Panc1 (cell line): ENCODE measurements at regions not wholly inside any gene's neighbourhood (a gene's known extent, or its start where the extent isn't known, plus 50 kb on each side); places are given as distances from the start of the nearest gene placed in this dataset.

Experiments
- POLR2AphosphoS5 ChIP-seq: IDR thresholded peaks from 2 replicates; pipeline ENCODE4 v1.6.1; 2012; ENCODE audit warnings: mild to moderate bottlenecking, low read depth, low read length, moderate library complexity
- SIN3A ChIP-seq: IDR thresholded peaks from 2 replicates; pipeline ENCODE4 v1.6.1; 2012; ENCODE audit warnings: low read depth, mild to moderate bottlenecking, low read length, moderate library complexity, borderline replicate concordance; ENCODE audit not compliant: insufficient read depth
- TF ChIP-seq, protein P1 (sequence below): fragments of 450-650 bp; IDR thresholded peaks from 2 replicates; pipeline ENCODE4 v1.5.1; 2017; ENCODE audit warnings: mild to moderate bottlenecking
- TF ChIP-seq, protein P2 (sequence below), 2 experiments: IDR thresholded peaks; 2 replicates each; pipeline ENCODE4 v1.6.1; 2011 to 2012; ENCODE audit warnings: low read depth in 2 of 2, control low read depth in 1 of 2, low read length in 1 of 2, mild to moderate bottlenecking in 1 of 2, moderate library complexity in 1 of 2; ENCODE audit not compliant: insufficient read depth in 1 of 2

DNA sequence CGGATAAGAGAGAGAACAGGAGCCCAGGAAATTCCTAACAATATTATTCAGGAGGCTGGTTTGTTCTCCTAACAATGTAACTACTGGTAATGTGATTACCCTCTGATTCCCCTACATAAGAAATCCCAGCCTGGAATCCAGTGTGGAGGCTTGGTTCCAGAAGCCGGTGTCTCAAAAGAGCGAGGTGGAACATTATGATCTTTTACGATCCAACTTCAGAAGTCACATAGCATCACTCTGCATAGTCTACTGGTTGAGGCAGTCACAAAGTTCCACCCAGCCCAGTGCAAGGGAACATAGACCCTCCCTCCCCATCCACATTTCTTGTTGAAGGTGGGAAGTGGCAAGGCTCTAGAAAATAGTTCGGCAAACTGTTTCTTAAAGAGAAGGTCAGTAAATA lies 81.6 kb upstream of the GALNT15 start:
- TF ChIP-seq POLR2AphosphoS5 (no peak), SIN3A (no peak)
- TF ChIP-seq, protein P1, sequence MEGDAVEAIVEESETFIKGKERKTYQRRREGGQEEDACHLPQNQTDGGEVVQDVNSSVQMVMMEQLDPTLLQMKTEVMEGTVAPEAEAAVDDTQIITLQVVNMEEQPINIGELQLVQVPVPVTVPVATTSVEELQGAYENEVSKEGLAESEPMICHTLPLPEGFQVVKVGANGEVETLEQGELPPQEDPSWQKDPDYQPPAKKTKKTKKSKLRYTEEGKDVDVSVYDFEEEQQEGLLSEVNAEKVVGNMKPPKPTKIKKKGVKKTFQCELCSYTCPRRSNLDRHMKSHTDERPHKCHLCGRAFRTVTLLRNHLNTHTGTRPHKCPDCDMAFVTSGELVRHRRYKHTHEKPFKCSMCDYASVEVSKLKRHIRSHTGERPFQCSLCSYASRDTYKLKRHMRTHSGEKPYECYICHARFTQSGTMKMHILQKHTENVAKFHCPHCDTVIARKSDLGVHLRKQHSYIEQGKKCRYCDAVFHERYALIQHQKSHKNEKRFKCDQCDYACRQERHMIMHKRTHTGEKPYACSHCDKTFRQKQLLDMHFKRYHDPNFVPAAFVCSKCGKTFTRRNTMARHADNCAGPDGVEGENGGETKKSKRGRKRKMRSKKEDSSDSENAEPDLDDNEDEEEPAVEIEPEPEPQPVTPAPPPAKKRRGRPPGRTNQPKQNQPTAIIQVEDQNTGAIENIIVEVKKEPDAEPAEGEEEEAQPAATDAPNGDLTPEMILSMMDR = no peak
- TF ChIP-seq, protein P2, sequence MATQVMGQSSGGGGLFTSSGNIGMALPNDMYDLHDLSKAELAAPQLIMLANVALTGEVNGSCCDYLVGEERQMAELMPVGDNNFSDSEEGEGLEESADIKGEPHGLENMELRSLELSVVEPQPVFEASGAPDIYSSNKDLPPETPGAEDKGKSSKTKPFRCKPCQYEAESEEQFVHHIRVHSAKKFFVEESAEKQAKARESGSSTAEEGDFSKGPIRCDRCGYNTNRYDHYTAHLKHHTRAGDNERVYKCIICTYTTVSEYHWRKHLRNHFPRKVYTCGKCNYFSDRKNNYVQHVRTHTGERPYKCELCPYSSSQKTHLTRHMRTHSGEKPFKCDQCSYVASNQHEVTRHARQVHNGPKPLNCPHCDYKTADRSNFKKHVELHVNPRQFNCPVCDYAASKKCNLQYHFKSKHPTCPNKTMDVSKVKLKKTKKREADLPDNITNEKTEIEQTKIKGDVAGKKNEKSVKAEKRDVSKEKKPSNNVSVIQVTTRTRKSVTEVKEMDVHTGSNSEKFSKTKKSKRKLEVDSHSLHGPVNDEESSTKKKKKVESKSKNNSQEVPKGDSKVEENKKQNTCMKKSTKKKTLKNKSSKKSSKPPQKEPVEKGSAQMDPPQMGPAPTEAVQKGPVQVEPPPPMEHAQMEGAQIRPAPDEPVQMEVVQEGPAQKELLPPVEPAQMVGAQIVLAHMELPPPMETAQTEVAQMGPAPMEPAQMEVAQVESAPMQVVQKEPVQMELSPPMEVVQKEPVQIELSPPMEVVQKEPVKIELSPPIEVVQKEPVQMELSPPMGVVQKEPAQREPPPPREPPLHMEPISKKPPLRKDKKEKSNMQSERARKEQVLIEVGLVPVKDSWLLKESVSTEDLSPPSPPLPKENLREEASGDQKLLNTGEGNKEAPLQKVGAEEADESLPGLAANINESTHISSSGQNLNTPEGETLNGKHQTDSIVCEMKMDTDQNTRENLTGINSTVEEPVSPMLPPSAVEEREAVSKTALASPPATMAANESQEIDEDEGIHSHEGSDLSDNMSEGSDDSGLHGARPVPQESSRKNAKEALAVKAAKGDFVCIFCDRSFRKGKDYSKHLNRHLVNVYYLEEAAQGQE (IDR thresholded peaks at IDR 0.05; ENCODE audit: insufficient read depth in 1 of 2, low read depth in 2 of 2, low read length in 1 of 2) = no peak
